ENCODE measurements at regions not wholly inside any gene's neighbourhood (a gene's known extent, or its start where the extent isn't known, plus 50 kb on each side); places are given as distances from the start of the nearest gene placed in this dataset.
"Not testable (repeated sequence)": the region's sequence is repeated elsewhere in the genome, so short reads cannot be mapped to it uniquely, and the experiment has no call there.

DNA sequence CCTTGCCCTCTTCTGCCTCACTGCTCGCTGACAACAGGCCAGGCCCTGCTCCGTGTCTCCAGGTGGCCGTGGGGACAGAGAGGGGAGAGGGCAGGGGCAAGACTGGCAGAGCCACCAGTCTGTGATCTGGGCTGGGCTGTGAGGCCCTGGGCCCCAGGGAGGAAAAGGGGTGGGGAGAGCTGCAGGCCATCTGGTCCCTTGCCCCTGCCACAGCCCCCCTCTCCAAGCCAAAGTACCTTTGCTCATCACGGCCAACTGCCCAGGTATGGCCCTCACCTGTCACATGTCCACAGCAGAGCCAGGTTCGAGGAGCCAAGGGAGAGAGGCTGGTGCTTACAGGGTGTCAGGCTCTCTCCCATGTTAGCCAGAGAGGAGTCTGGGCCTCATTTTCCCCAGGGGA lies 91.4 kb upstream of the LHX1 start:
- no peak for DNase-seq (ENCODE audit: low read depth)

DNA sequence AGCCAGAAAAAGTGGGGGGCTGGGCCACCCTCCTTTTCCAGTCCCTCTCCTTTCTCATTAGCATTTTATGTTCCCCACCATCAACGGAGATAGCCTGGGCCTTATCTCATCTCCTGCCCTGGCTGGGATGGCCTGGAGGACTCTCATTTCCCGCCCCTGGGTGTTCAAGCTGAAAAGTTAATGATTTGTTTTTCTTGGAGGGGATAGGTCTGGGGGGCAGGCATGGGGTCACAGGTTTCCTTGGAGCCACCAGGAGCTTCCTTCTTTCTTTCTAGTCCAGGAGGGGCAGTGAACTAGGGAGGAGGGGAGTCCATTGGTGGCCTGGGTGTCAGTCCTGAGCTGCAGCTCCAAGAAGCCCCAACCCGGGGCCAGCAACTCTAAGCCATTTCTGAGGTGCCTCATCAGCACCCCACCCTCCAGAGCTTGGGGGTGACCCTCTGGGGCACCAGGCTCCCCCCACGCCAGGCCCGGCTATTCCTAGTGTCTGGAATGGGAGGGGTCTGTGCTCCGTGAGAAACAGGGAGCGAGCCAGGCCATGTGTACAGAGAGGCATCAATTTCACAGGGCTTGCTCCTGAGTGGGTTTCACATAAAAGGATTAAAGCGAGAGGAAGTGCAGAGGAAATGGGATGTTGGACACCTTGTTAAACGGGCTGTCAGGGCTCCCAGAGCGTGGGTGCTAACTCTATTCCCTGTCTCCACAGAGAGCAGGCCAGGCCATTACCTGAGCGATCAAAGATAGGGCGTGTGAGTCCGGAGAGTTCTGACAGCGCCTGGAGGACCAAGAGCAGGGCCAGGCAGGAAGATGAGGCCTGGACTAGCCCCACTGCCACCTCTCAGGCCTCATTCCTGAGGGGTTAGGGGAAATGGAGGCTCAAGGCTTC lies 90.6 kb upstream of the LHX1 start:
- DNase-seq (ENCODE audit: low read depth): no peak

DNA sequence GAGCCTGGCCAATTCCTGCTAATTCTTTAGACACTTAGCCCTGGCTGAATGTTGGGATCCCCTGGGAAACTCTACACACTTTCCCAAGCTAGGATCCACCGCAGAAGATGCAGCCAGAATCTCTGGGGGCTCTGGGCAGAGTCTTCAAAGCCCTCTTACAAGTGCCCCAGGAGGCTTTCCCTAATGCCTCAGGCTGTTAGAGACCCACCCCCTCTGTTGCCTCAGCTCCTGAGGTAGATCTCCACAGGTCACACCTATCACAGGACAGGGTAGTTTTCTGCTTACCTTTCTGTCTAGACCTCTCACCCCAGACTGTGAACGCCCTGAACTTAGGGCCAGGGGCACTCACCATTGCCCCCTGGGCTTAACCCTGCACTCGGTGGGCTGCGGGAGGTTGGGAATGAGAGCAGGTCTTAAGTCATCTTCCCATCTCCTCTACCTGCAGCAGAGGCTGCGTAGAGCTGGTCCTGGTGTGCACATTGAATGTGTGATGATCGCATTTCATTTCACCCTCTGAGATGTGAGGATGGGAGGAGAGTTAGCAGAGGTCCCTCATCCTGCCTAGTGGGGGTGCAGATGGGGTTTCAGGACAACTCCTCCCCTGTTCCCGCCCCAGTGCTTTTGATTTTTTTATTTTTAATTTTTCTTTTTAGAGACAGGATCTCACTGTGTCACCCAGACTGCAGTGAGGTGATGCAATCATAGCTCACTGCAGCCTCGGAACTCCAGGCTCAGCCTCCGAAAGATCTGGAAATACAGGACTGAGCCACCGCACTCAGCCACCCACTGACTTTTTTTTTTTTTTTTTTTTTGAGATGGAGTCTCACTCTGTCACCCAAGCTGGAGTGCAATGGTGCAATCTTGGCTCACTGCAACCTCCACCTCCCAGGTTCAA lies 89.0 kb upstream of the LHX1 start:
- DNase-seq (ENCODE audit: low read depth): no peak

DNA sequence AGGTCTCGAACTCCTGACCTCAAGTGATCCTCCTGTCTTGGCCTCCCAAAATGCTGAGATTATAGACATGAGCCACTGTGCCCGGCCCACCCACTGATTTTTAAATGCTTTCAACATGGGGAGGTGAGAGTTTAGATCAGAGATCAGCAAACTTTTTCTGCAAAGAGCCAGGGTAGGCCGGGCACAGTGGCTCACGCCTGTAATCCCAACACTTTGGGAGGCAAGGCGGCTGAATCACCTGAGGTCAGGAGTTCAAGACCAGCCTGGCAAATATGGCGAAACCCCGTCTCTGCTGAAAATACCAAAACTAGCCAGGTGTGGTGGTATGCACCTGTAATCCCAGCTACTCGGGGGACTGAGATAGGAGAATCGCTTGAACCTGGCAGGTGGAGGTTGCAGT lies 88.3 kb upstream of the LHX1 start:
- not testable (repeated sequence) for DNase-seq (ENCODE audit: low read depth)

GRCh38 chr17:36849871-36850348 lies 87.4 kb upstream of the LHX1 start:
- no peak for DNase-seq (ENCODE audit: low read depth)

- DNase-seq (ENCODE audit: low read depth): no peak
Observed at GRCh38 chr17:36850790-36851189, 86.5 kb upstream of the LHX1 start.

- no peak for DNase-seq (ENCODE audit: low read depth)
Observed at GRCh38 chr17:36851250-36851649, 86.0 kb upstream of the LHX1 start.

- DNase-seq (ENCODE audit: low read depth): not testable (repeated sequence)
Observed at GRCh38 chr17:36852478-36852877, 84.8 kb upstream of the LHX1 start.

GRCh38 chr17:36854982-36855381 lies 82.3 kb upstream of the LHX1 start:
- DNase-seq (ENCODE audit: low read depth): no peak

GRCh38 chr17:36855459-36855858 lies 81.8 kb upstream of the LHX1 start:
- no peak for DNase-seq (ENCODE audit: low read depth)

DNA sequence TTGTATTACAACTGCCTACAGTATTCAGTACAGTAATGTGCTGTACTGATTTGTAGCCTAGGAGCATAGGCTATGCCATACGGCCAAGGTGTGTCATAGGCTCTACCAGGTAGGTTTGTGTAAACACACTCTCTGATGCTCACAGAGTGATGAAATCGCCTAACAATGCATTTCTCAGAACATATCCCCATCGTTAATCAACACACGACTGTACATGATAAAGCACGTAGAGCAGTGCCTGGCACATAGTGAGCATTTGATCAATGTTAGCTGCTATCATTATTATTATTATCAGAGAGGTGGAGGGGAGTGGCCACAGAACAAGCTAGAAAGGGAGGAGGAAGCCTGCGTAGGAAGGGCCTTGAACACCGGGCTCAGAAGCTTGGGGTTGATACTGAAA lies 81.1 kb upstream of the LHX1 start:
- DNase-seq (ENCODE audit: low read depth): no peak

DNA sequence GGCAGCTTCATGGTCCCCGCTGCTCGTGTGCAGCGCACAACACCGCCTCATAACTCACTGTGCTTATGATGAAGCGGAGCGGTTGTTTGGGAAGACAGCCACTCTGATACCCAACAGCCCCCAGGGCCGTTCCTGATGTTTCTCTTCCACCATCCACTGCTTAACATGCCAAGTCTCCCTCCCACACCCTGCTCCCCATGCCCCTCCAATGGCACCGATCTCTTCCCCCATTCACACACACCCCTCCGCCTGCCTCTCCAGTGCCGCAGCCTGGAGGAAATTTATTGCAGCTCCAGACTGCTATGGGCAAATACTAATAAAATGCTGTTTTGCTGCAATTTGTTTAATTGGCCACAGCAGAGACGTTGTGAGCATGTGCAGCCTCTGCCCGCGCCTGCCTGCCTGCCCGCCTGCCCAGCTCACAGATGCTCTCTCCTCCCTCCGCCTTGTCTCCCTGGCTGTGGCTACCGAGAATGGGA lies 80.3 kb upstream of the LHX1 start:
- DNase-seq (ENCODE audit: low read depth): no peak

DNA sequence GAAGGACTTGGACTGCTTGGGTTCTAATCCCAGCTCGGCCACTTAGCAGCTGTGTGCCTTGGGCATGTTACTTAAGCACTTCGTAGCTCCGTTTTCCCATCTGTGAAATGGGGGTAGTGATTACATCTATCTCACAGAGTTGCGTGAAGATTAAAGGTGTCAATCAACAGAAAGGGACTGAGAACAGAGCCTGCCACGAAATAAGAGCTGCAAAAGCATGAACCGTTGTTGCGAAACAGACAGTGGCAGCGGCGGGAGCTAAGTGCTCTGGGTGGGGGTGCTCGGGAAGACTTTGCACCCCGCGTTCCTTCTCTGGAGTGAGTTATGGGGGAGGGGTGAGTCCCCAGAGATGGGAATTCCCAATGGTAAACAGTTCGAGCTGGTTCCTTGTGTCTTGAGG lies 79.6 kb upstream of the LHX1 start:
- no peak for DNase-seq (ENCODE audit: low read depth)

DNA sequence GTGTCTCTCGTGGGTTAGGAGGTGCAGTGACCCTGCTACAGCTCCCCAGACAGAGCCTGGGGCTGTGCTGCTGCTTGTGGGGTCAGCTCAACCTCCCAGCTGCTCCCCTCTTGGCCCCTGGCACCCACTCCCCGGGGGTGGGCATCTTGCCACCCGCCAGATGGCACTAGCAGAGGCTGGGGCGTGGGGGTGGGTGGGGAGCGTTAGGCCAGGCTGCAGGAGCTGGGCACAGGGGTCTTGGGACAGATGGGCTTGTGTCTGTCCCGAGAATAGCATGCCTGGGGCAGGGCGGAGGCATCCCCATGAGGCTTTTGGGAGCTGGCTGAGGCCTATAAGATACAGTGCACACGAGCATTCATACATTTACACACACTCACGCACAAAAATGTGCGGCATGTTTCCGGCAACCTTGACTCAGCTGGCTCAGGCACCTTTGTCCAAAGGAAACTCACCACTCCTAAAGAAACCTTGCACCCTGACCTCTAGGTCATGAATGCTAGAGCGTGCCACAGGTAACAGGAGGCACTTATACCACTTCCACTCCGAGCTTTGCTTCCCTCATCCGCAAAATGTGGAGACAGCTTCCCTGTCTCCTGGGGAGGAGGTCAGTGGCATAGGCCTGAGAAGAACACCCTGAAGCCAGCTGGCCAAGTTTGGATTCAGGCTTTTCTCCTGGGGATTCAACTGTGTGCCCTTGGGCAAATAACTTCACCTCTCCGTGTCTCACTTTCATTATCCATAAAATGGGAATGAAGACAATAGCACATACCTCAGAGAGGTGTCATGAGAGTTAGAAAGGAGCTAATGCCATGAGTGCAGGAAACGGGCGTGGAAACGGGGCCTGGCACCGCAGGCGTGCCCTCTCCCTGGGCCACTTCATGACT lies 78.9 kb upstream of the LHX1 start:
- no peak for DNase-seq (ENCODE audit: low read depth)

DNA sequence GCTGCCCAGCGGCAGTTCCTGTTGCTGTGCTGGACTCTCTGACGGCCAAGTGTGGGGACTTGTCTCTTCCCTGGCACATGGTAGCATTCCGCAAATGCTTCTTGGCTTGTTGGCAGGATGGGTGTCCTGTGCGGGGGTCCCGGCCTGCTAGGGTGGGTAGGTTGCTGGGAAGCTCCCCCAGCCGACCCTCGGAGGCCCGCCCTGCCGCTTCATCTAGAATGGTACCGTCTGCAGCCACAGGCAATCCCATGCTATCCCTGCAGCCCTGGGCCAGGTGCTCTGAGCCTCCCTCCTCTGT lies 78.3 kb upstream of the LHX1 start:
- DNase-seq (ENCODE audit: low read depth): no peak

GRCh38 chr17:36859706-36860105 lies 77.6 kb upstream of the LHX1 start:
- no peak for DNase-seq (ENCODE audit: low read depth)

- no peak for DNase-seq (ENCODE audit: low read depth)
Observed at GRCh38 chr17:36861531-36861930, 75.7 kb upstream of the LHX1 start.

- DNase-seq (ENCODE audit: low read depth): no peak
Observed at GRCh38 chr17:36862116-36862920, 75.0 kb upstream of the LHX1 start.

DNA sequence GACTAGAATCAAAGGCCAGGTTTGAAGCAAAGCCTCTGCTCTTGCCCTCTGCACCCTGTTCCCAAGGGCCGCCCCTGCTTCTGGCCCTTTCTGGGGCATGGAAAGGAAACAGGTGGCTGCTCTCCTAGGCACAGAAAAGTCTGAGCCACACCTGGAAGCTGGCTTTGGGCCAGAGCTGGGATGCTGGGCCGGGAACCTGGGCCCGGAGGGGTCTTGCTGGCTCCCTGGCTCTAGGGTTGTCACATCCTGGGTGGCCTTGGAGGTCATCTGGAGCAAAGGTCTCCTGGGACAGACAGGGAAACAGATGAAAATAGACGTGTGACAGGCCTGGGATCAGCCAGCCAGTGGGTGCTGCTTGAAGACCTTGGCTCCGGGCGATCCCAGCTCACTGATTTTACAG lies 74.1 kb upstream of the LHX1 start:
- no peak for DNase-seq (ENCODE audit: low read depth)

- no peak for DNase-seq (ENCODE audit: low read depth)
Observed at GRCh38 chr17:36863676-36864612, 73.3 kb upstream of the LHX1 start.

Data from activated gamma-delta T cell treated with anti-CD3 and anti-CD28 coated beads, Interleukin-2, amount 50 U/mL, for 16 hours (primary cell).